ENCODE measurements at regions not wholly inside any gene's neighbourhood (a gene's known extent, or its start where the extent isn't known, plus 50 kb on each side); places are given as distances from the start of the nearest gene placed in this dataset.

DNA sequence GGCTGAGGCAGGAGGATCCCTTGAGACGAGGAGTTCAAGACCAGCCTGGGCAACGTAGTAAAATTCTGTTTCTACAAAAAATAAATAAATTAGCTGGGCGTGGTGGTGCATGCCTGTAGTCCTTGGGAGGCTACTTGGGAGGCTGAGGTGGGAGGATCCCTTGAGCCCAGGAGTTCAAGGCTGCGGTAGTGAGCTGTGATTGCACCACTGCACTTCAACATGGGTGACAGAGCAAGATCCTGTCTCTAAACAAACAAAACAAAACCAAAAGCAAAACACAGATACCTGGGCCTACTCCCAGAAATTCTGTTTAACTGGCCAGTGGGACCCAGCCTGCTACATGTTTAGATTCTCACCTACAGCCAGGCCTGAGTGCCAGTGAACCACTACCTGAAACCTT, 74.6 kb upstream of the MEDAG start:
- no peaks in the 10 kb centered on the region for H3K27me3 ChIP-seq (ENCODE audit: control insufficient read depth, insufficient read depth, low read length)
- no peaks in the 10 kb centered on the region for H3K36me3 ChIP-seq (ENCODE audit: control insufficient read depth, insufficient read depth, low read length)
- peaks cover 6 to 17% of the 10 kb centered on the region in 2 donors for H3K27me3 Mint-ChIP-seq (ENCODE audit: low read depth in 2 of 2)
- no peaks in the 10 kb centered on the region for H3K9me3 ChIP-seq (ENCODE audit: control insufficient read depth, insufficient read depth, low read length)
- H3K9me3 Mint-ChIP-seq: no peaks in the 10 kb centered on the region
- no peak overlapping the region for H3K4me3 Mint-ChIP-seq
- intact Hi-C loops (cut with micrococcal nuclease): no loop called here
- 86% methylated on average over 4 of the region's 4 CpGs for WGBS (ENCODE audit: insufficient coverage)
- ATAC-seq (no peak), DNase-seq (no peak)
- no peak overlapping the region for H3K4me3 ChIP-seq (ENCODE audit: low read length)
- no peak overlapping the region for H3K27ac ChIP-seq (ENCODE audit: low read length)
- H3K4me1 Mint-ChIP-seq: peaks cover 0 to 5% of the 10 kb centered on the region in 2 donors
- no peak overlapping the region for H3K27ac Mint-ChIP-seq
- no peaks in the 10 kb centered on the region for H3K4me1 ChIP-seq (ENCODE audit: control insufficient read depth, insufficient read depth, low read length)
- H3K36me3 Mint-ChIP-seq: no peaks in the 10 kb centered on the region
- TF ChIP-seq, protein P1, sequence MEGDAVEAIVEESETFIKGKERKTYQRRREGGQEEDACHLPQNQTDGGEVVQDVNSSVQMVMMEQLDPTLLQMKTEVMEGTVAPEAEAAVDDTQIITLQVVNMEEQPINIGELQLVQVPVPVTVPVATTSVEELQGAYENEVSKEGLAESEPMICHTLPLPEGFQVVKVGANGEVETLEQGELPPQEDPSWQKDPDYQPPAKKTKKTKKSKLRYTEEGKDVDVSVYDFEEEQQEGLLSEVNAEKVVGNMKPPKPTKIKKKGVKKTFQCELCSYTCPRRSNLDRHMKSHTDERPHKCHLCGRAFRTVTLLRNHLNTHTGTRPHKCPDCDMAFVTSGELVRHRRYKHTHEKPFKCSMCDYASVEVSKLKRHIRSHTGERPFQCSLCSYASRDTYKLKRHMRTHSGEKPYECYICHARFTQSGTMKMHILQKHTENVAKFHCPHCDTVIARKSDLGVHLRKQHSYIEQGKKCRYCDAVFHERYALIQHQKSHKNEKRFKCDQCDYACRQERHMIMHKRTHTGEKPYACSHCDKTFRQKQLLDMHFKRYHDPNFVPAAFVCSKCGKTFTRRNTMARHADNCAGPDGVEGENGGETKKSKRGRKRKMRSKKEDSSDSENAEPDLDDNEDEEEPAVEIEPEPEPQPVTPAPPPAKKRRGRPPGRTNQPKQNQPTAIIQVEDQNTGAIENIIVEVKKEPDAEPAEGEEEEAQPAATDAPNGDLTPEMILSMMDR (IDR thresholded peaks at IDR 0.05): no peak

DNA sequence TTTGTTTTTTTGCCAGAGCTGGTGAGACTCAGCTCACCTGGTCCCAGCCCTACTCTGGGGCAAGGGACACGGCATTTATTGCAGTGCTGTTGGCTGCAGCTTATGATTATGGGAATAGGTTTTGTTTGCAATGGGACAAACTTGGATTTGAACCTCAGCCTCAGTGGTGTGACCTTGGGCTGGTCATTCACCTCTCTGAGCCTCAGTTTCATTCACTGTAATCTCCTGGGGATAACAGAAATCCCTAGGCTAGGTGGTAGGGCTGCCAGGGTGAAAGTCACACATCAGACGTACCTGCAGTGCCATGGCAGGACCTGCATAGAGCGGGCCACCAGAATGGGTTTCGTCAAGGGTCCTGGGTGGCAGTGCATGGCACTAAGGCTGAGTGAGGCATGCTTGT, 73.7 kb upstream of the MEDAG start:
- ATAC-seq (no peak), DNase-seq (no peak)
- Mint-ChIP-seq H3K4me3 (no peak overlapping the region), H3K36me3 (no peaks in the 10 kb centered on the region), H3K27ac (no peak overlapping the region), H3K27me3 (ENCODE audit: low read depth in 2 of 2) (peaks cover 6 to 24% of the 10 kb centered on the region in 2 donors), H3K4me1 (peaks cover 0 to 5% of the 10 kb centered on the region in 2 donors), H3K9me3 (no peaks in the 10 kb centered on the region)
- Histone ChIP-seq H3K9me3 (ENCODE audit: control insufficient read depth, insufficient read depth, low read length) (no peaks in the 10 kb centered on the region), H3K4me1 (ENCODE audit: control insufficient read depth, insufficient read depth, low read length) (no peaks in the 10 kb centered on the region), H3K27me3 (ENCODE audit: control insufficient read depth, insufficient read depth, low read length) (no peaks in the 10 kb centered on the region), H3K27ac (ENCODE audit: low read length) (no peak overlapping the region), H3K4me3 (ENCODE audit: low read length) (no peak overlapping the region), H3K36me3 (ENCODE audit: control insufficient read depth, insufficient read depth, low read length) (no peaks in the 10 kb centered on the region)
- WGBS (ENCODE audit: insufficient coverage): 90% methylated on average over 3 of the region's 4 CpGs
- intact Hi-C loops (cut with micrococcal nuclease): no loop called here
- TF ChIP-seq, protein P1 (IDR thresholded peaks at IDR 0.05): no peak

DNA sequence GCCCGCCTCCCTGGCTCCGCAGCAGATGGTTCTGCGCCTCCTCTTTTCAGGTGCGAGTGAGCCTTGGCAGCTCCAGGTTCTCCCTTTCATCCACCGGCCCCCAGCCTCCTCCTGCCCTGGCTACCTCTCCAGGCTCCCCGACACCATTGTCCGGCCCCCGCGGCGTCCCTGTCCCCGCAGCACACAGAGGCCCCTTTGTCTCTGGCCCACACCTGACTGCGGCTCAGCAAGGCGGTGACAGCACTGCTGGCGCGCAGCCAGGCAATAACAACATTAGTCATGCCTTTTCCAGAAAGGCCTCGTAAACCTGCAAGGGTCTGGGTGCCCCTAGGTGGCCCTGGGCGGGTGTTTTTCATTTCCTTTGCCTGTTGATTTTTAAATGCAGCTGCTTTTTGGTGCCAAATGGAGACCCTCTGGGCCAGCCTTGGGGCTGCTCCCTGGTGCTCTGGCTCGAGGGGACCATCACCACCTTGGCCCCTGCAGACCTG, 73.2 kb upstream of the MEDAG start:
- Mint-ChIP-seq H3K36me3 (no peaks in the 10 kb centered on the region), H3K9me3 (no peaks in the 10 kb centered on the region), H3K27ac (no peak overlapping the region), H3K4me3 (no peak overlapping the region), H3K27me3 (ENCODE audit: low read depth in 2 of 2) (peaks cover 6 to 25% of the 10 kb centered on the region in 2 donors), H3K4me1 (peaks cover 0 to 5% of the 10 kb centered on the region in 2 donors)
- no peak for DNase-seq
- no peak overlapping the region for H3K27ac ChIP-seq (ENCODE audit: low read length)
- no peaks in the 10 kb centered on the region for H3K9me3 ChIP-seq (ENCODE audit: control insufficient read depth, insufficient read depth, low read length)
- WGBS (ENCODE audit: insufficient coverage): 34% methylated on average over 18 of the region's 18 CpGs
- no peak for ATAC-seq
- no peaks in the 10 kb centered on the region for H3K27me3 ChIP-seq (ENCODE audit: control insufficient read depth, insufficient read depth, low read length)
- H3K4me1 ChIP-seq (ENCODE audit: control insufficient read depth, insufficient read depth, low read length): no peaks in the 10 kb centered on the region
- intact Hi-C loops (cut with micrococcal nuclease): no loop called here
- H3K4me3 ChIP-seq (ENCODE audit: low read length): no peak overlapping the region
- H3K36me3 ChIP-seq (ENCODE audit: control insufficient read depth, insufficient read depth, low read length): no peaks in the 10 kb centered on the region
- TF ChIP-seq, protein P1 (IDR thresholded peaks at IDR 0.05): no peak

DNA sequence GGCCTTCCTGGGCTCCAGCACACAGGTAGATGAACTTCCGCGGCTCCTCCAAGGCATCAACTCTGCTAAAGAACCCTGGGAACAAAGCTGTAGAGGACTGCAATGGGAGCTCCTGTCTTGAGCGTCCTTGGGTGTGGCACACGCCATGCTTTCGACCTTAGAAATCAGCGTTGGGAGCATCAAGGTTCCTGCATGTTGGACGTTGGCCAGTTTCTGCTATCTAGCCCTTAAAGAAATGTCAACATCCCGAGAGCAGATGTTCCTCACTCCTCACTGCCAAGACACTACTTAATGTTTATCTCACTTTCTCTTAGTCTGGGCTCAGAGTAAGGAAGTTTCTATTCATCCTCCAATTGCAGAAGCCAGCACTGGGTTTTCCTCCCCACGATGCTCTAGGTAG, 70.6 kb upstream of the MEDAG start:
- WGBS (ENCODE audit: insufficient coverage): 89% methylated on average over 9 of the region's 9 CpGs
- Histone ChIP-seq H3K9me3 (ENCODE audit: control insufficient read depth, insufficient read depth, low read length) (no peaks in the 10 kb centered on the region), H3K4me1 (ENCODE audit: control insufficient read depth, insufficient read depth, low read length) (no peaks in the 10 kb centered on the region), H3K27ac (ENCODE audit: low read length) (no peak overlapping the region), H3K36me3 (ENCODE audit: control insufficient read depth, insufficient read depth, low read length) (no peaks in the 10 kb centered on the region), H3K4me3 (ENCODE audit: low read length) (no peak overlapping the region), H3K27me3 (ENCODE audit: control insufficient read depth, insufficient read depth, low read length) (no peaks in the 10 kb centered on the region)
- Mint-ChIP-seq H3K27me3 (ENCODE audit: low read depth in 2 of 2) (peaks cover 6 to 25% of the 10 kb centered on the region in 2 donors), H3K4me1 (peaks cover 0 to 5% of the 10 kb centered on the region in 2 donors), H3K4me3 (no peak overlapping the region), H3K27ac (no peak overlapping the region), H3K36me3 (no peaks in the 10 kb centered on the region), H3K9me3 (no peaks in the 10 kb centered on the region)
- TF ChIP-seq, protein P1 (IDR thresholded peaks at IDR 0.05): no peak
- ATAC-seq (peak in 1 of 3 donors; percentile 12), DNase-seq (no peak)
- intact Hi-C loops (cut with micrococcal nuclease): no loop called here
